Mucosa of rectum (tissue), 2 donors: ENCODE measurements at regions not wholly inside any gene's neighbourhood (a gene's known extent, or its start where the extent isn't known, plus 50 kb on each side); places are given as distances from the start of the nearest gene placed in this dataset.
"Not testable (repeated sequence)": the region's sequence is repeated elsewhere in the genome, so short reads cannot be mapped to it uniquely, and the experiment has no call there.

ENCODE experiments used
- H3K27ac ChIP-seq, 2 donors: one replicate each; pipeline ENCODE4 v1.7.0; 2013; ENCODE audit warnings: inconsistent platforms in 2 of 2, low read depth in 2 of 2, low read length in 2 of 2
- H3K27me3 ChIP-seq, 2 donors: one replicate each; pipeline ENCODE4 v1.7.0; 2013; ENCODE audit warnings: low read length in 2 of 2; ENCODE audit not compliant: control insufficient read depth in 2 of 2, insufficient read depth in 2 of 2
- H3K36me3 ChIP-seq, 2 donors: one replicate each; pipeline ENCODE4 v1.7.0; 2013; ENCODE audit warnings: low read length in 2 of 2; ENCODE audit not compliant: control insufficient read depth in 2 of 2, insufficient read depth in 2 of 2
- H3K4me1 ChIP-seq, 2 donors: one replicate each; pipeline ENCODE4 v1.7.0; 2013; ENCODE audit warnings: low read length in 2 of 2, mild to moderate bottlenecking in 1 of 2; ENCODE audit not compliant: control insufficient read depth in 2 of 2, insufficient read depth in 2 of 2
- H3K4me3 ChIP-seq, 2 donors: one replicate each; pipeline ENCODE4 v1.7.0; 2013; ENCODE audit warnings: low read length in 2 of 2
- H3K9ac ChIP-seq, 2 donors: one replicate each; pipeline ENCODE4 v1.7.0; 2013; ENCODE audit warnings: low read length in 2 of 2, low read depth in 1 of 2, mild to moderate bottlenecking in 1 of 2
- H3K9me3 ChIP-seq, 2 donors: one replicate each; pipeline ENCODE4 v1.7.0; 2013; ENCODE audit warnings: low read length in 2 of 2; ENCODE audit not compliant: control insufficient read depth in 2 of 2
- donor health status: healthy.
- donor health status: Normal muscosa, but diverticular disease.

DNA sequence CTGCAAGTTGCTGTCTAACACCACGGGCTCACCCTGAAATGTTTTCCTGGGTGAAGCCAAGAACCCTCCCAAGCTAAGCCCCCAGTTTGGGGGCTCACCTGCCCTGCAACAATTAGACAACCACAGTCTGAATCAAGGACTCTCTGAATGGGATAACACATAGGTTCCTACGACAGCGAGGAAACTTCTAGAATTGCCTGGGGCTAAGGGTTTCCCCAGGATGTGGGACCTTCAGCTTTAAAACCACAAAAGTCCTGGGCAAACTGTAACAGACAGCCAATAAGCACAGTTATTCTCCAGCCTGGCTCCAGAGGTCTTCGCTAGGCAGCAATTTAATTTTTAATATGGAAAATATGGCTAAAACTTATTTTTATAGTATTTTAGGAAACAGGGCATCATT, 162.6 kb downstream of the PRKX start:
- Histone ChIP-seq H3K4me1 (no peaks in the 10 kb centered on the region), H3K27ac (no peak overlapping the region), H3K9ac (no peak overlapping the region), H3K4me3 (no peak overlapping the region), H3K36me3 (no peaks in the 10 kb centered on the region), H3K9me3 (no peaks in the 10 kb centered on the region), H3K27me3 (no peaks in the 10 kb centered on the region)

DNA sequence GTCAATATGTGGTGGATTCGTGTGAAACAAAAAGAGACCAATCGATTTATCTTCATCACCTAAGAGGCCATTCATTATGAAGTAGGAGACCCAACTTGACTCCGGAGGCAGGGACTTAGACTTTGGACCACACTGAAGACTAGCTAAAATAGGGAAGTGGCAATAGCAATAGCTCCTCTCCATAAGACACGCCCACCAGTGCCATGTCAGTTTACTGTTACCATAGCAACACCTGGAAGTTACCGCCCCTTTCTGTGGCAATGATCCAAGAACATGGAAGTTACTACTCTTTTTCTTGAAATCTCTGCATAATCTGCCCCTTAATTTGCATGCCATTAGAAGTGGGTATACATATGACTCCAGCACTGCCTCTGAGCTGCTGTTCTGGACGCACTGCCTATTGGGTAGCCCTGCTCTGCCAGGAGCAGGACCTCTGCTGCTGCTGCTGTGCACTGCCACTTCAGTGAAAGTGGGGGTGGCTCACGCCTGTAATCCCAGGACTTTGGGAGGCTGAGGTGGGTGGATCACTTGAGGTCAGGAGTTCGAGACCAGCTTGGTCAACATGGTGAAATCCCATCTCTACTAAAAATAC, 163.2 kb downstream of the PRKX start:
- no peak overlapping the region for H3K9ac ChIP-seq
- no peak overlapping the region for H3K4me3 ChIP-seq
- H3K36me3 ChIP-seq, result no peaks in the 10 kb centered on the region
- peak overlapping the region in 1 of 2 donors; percentile 32 for H3K27ac ChIP-seq
- H3K27me3 ChIP-seq, result no peaks in the 10 kb centered on the region
- H3K4me1 ChIP-seq, result no peaks in the 10 kb centered on the region
- H3K9me3 ChIP-seq, result no peaks in the 10 kb centered on the region

DNA sequence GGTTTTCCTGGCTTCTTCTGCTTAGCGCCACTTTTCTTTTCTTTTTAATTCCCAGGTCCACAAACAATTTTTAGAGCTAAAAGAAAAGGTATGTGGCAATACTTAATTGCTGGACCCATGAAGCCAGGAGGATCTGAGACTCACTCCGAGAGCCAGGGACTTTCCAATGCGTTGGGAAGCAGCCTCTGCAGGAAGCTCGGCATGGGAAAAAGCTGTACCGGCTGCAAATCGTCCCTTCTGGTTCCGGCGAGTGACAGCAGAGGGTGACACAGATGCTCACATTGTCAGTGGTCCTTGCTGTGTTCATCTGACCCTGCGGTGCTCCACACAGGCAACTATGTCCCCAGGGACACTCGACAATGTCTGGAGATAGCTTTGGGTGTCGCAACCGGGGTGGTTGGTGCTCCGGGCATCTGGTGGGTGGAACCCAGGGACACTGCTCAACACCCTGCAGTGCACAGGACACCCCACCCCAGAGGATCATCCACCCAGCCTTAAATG, 164.0 kb downstream of the PRKX start:
- no peaks in the 10 kb centered on the region for H3K36me3 ChIP-seq
- no peak overlapping the region for H3K9ac ChIP-seq
- H3K9me3 ChIP-seq, result no peaks in the 10 kb centered on the region
- peak overlapping the region in 1 of 2 donors; percentile 32 for H3K27ac ChIP-seq
- H3K4me3 ChIP-seq, result peak overlapping the region in 1 of 2 donors; percentile 31
- H3K27me3 ChIP-seq, result no peaks in the 10 kb centered on the region
- H3K4me1 ChIP-seq, result no peaks in the 10 kb centered on the region

DNA sequence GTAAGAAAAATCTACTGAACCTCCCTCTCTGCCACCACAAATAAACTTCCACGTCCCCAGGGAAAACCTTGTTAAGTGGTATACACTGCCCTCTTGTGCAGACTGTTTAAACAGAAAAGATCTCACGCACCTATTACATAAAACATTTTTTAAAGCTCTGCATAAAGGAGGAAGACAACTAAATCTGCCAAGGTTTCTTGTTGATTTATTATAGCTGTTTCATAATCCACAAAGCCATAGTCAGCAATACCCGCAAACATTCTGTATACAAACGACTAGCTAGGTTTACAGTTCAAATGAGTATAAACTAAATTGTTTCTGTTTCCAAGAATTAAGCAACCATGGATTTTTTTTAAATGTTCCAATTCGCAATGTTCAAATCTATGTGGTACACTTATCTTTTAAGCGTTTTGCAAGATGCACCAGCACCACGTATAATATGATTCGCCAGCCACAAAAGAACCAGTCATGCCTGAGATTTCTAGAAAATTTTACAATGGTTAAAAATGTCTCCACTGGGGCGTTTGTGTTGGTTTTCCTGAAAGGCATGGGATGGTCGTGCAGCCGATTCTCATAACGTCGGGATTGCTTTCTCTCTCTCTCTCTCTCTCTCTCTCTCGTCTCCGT, 164.6 kb downstream of the PRKX start:
- Histone ChIP-seq H3K27ac (peak overlapping the region in 1 of 2 donors; percentile 32), H3K4me3 (peak overlapping the region in 1 of 2 donors; percentile 31), H3K9ac (no peak overlapping the region), H3K4me1 (no peaks in the 10 kb centered on the region), H3K27me3 (no peaks in the 10 kb centered on the region), H3K36me3 (no peaks in the 10 kb centered on the region), H3K9me3 (no peaks in the 10 kb centered on the region)

DNA sequence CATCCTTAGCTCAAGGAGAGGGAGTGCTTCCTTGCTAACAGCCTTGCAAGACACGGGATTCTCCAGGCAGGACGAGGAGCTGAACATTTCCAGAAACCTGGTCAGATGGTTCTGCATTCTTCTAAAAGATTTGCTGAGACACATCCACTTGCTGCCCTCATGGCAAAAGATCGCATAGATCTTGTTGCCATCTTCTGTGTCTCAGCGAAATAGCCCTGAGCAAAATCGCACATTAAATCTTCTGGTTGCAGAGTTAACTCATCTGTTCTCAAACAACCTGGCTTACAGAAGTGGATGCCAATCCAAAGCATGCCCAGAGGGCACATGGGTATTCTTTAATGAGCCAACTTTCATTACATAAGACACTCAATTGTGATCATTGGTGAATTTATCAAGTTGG, 167.5 kb downstream of the PRKX start:
- H3K36me3 ChIP-seq, result no peaks in the 10 kb centered on the region
- no peaks in the 10 kb centered on the region for H3K27me3 ChIP-seq
- H3K9me3 ChIP-seq, result no peaks in the 10 kb centered on the region
- H3K27ac ChIP-seq, result no peak overlapping the region
- H3K4me3 ChIP-seq, result no peak overlapping the region
- H3K9ac ChIP-seq, result no peak overlapping the region
- no peaks in the 10 kb centered on the region for H3K4me1 ChIP-seq

DNA sequence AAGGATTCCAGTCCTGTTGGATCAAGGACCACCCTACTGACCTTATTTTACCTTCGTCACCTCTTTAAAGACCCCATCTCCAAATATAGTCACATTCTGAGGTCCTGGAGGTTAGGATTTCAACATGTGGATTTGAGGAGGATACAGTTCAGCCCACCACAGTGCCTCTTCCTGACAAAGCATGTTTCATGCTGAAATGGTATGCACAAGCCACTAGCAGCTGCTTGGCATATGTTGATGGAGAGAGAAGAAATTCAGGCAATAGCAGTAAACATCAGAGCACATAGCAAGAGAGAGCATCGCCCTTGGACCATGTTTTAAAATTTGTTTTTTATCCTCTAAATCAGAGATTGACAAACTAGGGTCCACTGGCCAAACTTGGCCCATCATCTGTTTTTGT, 172.1 kb downstream of the PRKX start:
- Histone ChIP-seq H3K4me3 (no peak overlapping the region), H3K27me3 (no peaks in the 10 kb centered on the region), H3K9ac (no peak overlapping the region), H3K27ac (no peak overlapping the region), H3K36me3 (no peaks in the 10 kb centered on the region), H3K9me3 (no peaks in the 10 kb centered on the region), H3K4me1 (no peaks in the 10 kb centered on the region)

DNA sequence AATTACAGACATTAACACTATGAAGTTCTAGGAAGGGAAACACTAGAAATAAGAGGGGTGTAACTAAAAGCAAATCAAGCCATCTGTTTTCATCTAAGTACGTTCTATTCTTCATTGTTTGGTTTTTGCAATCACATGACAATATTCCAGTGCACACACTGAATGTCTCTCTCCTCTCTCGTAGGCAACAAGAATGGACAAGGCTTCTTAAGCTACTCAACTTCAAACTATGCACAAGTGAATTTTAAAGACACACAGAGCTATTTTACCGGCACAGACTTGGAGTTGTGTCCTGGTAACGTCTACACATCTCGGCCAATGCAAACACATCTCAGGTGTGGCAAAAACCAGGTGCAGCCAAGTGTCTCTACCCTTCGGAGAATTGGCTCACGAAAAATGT, 173.3 kb downstream of the PRKX start:
- Histone ChIP-seq H3K9ac (no peak overlapping the region), H3K27me3 (no peaks in the 10 kb centered on the region), H3K9me3 (no peaks in the 10 kb centered on the region), H3K27ac (no peak overlapping the region), H3K4me1 (no peaks in the 10 kb centered on the region), H3K4me3 (no peak overlapping the region), H3K36me3 (no peaks in the 10 kb centered on the region)

- H3K4me3 ChIP-seq, result no peak overlapping the region
- H3K4me1 ChIP-seq, result no peaks in the 10 kb centered on the region
- H3K9ac ChIP-seq, result no peak overlapping the region
- H3K27ac ChIP-seq, result no peak overlapping the region
- H3K27me3 ChIP-seq, result no peaks in the 10 kb centered on the region
- no peaks in the 10 kb centered on the region for H3K9me3 ChIP-seq
- H3K36me3 ChIP-seq, result no peaks in the 10 kb centered on the region
Measured at GRCh38 chrX:3532581-3533085, 180.8 kb downstream of the PRKX start.

DNA sequence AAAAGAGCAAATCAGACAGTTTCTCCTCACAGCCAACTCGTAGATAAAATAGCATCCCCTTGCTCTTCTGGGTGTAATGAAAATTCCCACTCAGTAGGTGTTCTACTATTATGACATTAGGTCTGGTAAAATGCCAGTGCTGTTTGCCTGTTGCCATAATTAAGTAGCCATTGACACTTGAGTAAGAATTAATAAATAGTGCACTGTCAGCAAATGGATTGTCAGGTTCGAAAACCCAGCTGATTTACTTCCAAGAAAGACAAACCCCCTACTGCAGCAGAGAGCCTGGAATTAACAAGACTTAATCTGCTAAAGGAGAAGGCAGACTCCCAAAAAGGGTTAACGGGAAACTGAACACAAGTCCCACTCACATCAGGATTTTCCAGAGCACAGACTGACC, 182.0 kb downstream of the PRKX start:
- H3K27me3 ChIP-seq, H3K4me1 ChIP-seq, H3K36me3 ChIP-seq: not testable (repeated sequence)

GRCh38 chrX:3529466-3530010, 183.1 kb upstream of the MXRA5 start:
- Histone ChIP-seq H3K9me3 (no peaks in the 10 kb centered on the region), H3K36me3 (no peaks in the 10 kb centered on the region), H3K27me3 (no peaks in the 10 kb centered on the region), H3K27ac (no peak overlapping the region), H3K4me3 (no peak overlapping the region), H3K4me1 (no peaks in the 10 kb centered on the region), H3K9ac (no peak overlapping the region)

More for the DNA sequence above, 182.0 kb downstream of the PRKX start:
- H3K27ac ChIP-seq, H3K9me3 ChIP-seq, H3K9ac ChIP-seq, H3K4me3 ChIP-seq: not testable (repeated sequence)
